D721Med (cell line): ENCODE measurements at regions not wholly inside any gene's neighbourhood (a gene's known extent, or its start where the extent isn't known, plus 50 kb on each side); places are given as distances from the start of the nearest gene placed in this dataset.

Experiments used
- DNase-seq: peaks from one replicate; pipeline ENCODE4 v3.0.0; 2011; ENCODE audit warnings: low spot score; ENCODE audit not compliant: insufficient read length
- FAIRE-seq: peaks from 2 replicates; lab custom pipeline; 2011; peaks lifted over from hg19 to GRCh38; lab: Jason Lieb, UNC
- CTCF ChIP-seq: IDR thresholded peaks from 2 replicates; pipeline ENCODE4 v1.5.1; 2012; ENCODE audit warnings: mild to moderate bottlenecking, control low read depth; ENCODE audit not compliant: insufficient read depth; ENCODE audit errors: missing control alignments

- DNase-seq, result no peak
- no peak for FAIRE-seq
- TF ChIP-seq CTCF, result no peak
Measured at GRCh38 chr3:30465454-30465853, 140.9 kb upstream of the TGFBR2 start.

GRCh38 chr3:30467596-30468238 lies 138.7 kb upstream of the TGFBR2 start:
- DNase-seq (no peak), FAIRE-seq (no peak)
- TF ChIP-seq CTCF, result no peak

- no peak for FAIRE-seq
- TF ChIP-seq CTCF, result no peak
- no peak for DNase-seq
Measured at GRCh38 chr3:30469133-30469532, 137.3 kb upstream of the TGFBR2 start.

GRCh38 chr3:30470496-30470895 lies 135.9 kb upstream of the TGFBR2 start:
- no peak for TF ChIP-seq CTCF
- FAIRE-seq (no peak), DNase-seq (no peak)

- FAIRE-seq (no peak), DNase-seq (no peak)
- no peak for TF ChIP-seq CTCF
Measured at GRCh38 chr3:30471066-30471465, 135.3 kb upstream of the TGFBR2 start.

- DNase-seq (no peak), FAIRE-seq (no peak)
- TF ChIP-seq CTCF, result no peak
Measured at GRCh38 chr3:30471796-30472489, 134.5 kb upstream of the TGFBR2 start.

GRCh38 chr3:30473374-30474051 lies 132.9 kb upstream of the TGFBR2 start:
- DNase-seq (no peak), FAIRE-seq (no peak)
- TF ChIP-seq CTCF, result no peak
